GM19467 (cell line): ENCODE measurements at regions not wholly inside any gene's neighbourhood (a gene's known extent, or its start where the extent isn't known, plus 50 kb on each side); places are given as distances from the start of the nearest gene placed in this dataset.
A peak's percentile ranks its signal among the peaks of the same experiment; 100 is the strongest.

ENCODE experiments used
- ATAC-seq: cut with Tn5 transposase; IDR thresholded peaks from one replicate; pipeline ENCODE4 v1.9.1; 2021; ENCODE audit warnings: mild to moderate bottlenecking, moderate library complexity; ENCODE audit not compliant: unreplicated experiment

DNA sequence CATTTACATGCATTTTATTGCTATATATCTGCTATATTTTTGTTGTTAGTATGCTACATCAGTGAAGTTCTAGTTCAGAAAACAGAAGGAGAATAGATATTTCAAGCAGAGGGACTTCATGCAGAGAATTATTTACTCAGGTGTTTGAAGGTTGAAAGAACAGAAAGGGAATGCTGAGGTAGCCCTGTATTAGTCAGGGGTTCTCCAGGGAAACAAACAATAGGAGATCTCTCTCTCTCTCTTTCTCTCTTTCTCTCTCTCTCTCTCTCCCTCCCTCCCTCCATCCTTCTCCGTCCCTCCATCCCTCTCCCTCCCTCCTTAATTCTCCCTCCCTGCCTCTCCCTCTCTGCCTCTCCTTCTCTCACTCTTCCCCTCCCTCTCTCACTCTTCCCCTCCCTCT lies 114.3 kb upstream of the TDRD3 start:
- ATAC-seq = no peak

DNA sequence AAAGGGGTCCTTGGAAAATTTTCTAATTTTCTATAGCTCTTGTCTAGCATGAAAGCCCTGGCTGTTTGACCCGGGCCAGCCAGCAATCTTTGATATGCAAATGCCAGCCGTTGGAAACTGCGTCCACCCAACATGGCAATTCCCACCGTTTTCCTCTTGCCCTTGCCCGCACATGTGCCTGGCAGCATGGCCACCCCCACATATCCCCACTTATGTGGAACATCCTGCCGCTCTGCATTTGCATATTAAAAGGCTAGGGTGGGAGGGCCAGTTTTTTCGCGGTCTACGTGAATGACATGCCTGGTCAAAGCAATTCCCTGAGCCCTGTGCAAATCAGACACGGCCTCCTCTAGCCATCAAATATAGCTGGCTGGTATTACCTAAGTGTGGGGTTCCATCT lies 110.3 kb upstream of the TDRD3 start:
- no peak for ATAC-seq

DNA sequence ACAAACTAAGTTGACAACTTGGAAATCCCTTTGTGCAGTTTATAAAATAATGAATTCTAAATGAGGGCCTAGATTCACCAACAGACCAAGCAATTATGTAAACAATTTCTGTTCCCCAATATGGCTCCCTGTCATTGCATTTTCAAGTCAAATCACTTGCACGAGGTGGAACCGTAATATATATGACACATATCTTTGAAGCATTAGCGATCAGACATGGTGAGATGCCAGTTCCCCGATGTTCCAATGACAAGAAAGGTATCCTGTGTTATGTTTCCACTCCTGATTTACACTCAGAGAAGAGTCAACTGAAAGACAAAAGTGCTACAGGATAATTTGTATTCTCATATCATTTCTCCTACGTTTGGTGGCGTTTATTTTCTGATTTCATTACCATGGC lies 108.5 kb upstream of the TDRD3 start:
- ATAC-seq = no peak

DNA sequence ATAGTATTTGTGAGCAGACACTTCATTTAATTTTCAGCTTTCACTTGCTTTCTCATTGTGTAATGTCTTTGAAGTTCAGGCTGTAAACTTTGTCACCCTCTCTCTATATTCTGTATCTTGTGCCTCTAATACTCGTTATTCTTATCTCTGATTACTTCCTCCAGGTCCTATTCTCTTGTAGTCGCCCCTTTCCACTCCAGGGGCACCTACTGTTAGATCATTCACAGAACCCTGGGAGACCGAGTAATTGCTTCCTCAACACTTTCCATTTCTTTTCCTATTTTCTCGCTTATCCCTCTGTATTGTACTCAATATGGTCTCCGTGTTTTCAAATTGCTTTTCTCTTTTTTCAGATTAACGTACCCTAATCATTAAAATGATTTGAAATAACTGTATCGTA lies 93.9 kb upstream of the TDRD3 start:
- ATAC-seq = no peak

DNA sequence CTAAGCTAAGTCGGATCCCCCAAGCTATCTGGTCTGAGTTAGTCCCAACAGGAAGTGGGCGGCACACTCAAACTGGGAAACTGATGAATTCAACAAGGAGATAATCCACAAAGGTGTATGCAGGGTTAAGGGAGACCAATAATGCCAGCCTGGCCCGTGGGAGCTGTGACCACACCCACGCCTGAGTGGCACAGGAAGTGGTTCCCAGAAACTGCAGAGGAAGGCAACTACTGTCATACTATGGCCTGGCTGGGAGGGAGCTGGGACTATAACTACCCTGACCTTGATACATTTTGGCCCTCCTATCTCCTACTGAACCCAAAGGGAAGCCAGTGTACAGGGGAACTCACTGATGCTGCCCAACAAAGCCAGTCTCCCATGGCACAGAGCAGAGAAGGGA lies 85.5 kb upstream of the TDRD3 start:
- no peak for ATAC-seq

DNA sequence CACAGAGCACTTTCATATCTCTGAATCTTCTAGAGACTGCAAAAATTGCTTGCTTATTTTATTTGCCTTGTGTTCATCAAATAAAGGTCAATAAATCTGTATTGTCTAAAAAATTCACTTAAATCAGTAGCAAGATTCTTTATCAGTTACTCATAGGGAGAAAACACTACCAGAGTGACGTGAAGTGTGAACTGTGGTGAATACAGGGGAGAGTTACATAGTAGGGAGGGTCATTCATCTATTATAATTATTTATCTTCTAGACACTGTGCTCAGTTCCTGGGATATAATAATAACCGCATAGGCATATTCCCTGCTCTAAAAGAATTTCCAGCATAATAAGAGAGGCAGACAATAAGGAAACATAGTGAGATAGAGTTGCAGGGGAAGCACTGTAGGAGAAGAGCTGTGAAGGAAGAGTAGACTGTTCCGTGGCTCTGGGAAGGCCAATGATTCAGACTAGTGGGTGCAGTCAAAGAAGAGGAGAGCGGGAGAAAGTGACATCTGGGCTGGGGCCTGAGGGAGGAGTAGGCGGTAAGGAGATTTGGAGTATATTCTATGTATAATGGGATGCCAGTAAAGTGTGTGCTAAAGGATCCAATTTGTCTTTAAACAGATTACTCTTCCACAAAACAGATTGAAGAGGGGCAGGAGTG lies 84.0 kb upstream of the TDRD3 start:
- no peak for ATAC-seq

DNA sequence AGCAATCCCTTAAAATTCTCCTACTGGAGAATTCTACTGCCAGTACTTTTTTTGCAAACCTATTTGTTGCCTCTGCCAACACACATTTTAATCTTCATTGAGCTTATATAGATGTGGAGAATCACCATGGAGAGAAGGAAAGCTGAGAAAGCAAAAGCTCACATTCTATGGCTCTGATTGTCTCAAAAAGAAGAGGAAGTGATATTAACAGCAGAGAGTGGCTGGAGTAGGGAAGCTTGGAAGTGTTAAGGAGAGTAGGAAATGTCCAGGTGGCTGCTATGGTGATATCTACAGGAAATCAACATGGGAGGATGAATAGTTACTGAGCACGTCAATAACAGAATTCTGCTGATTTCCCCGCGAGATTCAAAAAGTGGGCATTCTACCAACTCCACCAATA lies 78.8 kb upstream of the TDRD3 start:
- no peak for ATAC-seq

DNA sequence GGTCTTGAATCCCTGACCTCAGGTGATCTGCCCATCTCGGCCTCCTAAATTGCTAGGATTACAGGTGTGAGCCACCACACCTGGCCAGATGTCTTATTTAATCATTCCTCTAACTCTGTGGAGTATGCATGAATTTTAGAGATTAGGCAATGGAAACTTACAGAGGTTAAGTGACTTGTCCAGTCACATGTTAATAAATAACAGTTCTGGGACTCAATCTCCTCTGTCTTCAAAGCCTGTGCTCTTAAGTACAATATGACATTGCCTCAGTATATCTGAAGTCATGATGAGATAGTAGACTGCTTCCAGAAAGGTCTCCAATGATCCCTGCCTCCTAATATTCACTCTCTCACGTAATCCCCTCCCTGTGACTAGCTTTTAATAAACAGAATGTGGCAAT lies 72.9 kb upstream of the TDRD3 start:
- ATAC-seq = no peak

DNA sequence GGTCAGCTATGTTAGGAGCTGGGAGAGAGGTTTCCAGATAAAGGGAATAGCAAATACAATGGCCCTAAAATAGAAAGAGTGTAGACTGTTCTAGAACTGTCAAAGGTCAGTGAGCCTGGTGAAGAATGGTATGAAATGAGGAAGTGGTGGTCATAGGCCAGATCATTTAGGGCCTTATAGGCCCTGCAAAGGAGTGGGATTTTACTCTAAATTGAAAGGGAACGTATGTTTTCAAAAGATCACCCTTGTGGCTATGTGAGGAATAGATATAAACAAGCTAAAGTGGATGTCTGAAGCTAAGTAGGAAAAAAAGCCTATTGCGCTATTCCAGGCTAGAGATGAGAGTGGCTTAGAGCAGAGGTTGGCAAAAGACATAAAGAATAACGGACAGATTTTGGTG lies 70.7 kb upstream of the TDRD3 start:
- ATAC-seq = no peak

DNA sequence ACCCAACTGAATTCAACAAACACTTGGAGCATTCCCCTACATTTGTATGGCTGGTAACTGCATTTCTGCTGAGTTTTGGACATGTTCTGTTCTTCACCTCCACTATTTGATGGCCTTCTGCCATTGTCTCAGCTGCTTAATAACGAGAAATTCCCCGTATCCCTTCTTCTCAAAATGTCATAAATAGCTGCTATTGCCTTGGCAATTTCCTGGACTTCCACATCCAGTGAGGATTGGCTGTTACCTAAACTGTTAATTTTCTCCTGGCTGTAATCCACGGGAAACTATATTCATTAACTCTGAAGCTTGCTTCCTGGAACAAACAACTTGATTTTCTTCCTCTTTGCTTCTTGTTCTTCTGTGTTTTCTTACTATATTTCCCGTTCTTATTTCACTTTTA lies 69.5 kb upstream of the TDRD3 start:
- ATAC-seq = no peak

DNA sequence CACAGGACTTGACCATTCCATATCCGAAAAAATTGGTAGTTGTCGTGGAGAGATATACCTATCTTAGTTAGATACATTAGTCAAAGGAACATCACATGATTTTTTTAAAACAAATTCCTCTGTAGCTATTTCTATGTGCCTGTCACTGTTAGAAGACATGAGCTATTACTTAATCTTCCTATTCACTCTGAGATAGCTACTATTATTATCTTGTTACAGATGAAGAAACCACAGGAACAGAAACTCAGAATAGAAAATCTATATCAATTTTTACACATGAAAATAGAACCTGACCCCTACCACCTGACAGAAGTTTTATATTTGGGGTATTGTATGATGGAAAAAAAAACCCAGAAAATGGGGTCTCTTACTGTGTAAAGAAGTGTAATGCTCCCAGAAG lies 68.9 kb upstream of the TDRD3 start:
- no peak for ATAC-seq

DNA sequence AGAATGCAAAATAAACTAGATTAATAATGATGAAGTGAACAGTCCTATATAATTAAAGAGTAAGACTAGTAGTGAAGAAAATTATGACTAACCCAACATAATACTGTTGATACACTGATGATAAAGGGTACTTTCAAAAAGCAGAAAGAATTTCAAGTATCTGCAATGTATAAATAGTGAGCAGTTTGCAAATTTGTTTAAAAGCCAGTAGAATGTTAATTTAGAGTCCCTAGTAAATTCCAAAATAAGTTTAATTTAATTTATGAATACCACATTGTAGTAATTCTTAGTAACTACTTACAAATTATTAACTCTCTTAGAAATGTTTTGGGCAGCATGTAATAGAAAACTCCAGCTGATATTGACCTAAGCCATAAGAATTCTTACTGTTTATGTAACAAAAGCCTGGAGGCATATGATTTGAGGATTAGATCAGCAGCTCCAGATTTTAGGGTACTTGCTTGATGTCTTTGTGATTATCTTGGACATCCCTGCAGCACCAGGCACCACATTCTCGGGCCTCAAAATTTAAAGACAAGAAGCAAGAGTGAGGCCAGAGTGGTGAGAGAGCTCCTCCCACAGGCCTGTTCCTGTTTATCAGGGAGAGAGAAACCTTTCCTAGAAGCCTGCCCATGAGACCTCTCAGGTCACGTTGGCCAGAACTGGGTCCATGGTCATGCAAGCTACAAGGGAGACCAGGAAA lies 67.6 kb upstream of the TDRD3 start:
- ATAC-seq = peak; percentile 67

DNA sequence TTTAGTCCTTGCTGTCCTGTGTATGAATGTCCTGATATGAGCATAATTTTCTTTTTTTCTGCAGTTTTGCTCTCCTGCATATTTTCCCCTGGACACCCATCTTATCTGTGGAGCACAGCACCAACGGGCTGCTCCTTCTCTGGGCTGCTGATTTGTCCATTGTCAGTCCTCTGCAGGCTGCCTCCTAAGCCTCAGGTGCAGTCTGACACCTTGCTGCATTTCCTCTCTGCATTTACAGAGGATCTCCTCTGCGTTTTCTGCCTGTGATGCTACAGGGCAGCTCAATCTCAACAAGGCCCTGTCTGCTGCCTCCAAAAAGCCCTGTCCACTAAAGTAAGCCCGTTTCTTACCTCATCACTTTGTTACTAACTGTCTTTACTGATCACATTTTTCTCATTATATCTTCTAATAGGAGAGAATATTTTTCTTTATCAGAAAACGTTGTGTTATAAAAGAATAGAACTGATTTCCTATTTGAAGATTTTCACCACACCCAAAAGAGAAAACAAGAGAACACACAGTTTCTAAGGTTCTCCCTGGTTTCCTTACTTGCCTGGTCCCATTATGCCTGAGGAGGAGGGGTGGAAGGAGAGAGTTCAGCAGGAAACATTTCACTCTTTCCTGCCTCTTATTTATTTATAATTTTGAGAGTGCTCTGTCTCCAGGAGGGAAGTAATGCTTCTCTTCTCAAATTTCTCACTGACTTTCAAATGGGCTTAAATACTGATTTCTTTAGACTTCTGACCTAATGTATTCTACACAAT lies 65.6 kb upstream of the TDRD3 start:
- ATAC-seq = no peak

DNA sequence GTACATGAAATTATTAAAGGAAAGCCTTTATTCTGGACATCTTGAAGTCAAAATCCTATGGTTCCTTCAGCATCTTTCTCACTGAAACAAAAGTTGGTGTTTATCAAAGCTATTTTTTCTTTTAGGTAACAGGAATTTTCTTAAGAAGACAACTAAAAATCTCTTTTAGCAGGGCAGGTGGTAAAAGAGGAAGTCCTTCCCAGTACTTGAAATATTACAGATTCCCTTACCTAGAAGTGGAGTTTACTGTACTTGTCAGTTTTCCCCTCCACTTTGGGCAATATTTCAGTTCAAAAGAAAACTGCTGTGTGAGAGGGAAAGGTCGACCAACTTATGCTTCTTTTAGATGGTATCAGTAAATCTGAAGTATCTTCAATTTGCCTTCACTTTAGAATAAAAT lies 64.3 kb upstream of the TDRD3 start:
- ATAC-seq = no peak

DNA sequence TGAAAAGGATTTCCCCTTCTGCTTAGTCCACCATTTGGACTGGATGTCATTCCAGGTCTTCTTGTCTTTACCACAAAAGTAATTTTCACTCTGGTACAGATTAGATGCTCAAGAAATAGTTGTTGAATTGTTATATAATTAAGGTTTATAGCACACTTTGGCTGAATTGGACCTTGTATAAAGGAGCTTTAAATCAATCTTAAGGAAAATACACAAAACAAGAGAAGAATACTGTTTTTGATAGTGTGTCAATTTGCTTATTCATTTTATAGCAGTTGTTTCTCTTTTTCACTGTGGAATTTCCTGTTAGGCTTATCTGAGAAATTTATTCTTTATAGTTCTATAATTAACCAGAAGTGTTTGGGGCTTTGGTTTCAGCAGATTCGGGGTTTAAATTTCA lies 62.7 kb upstream of the TDRD3 start:
- no peak for ATAC-seq

DNA sequence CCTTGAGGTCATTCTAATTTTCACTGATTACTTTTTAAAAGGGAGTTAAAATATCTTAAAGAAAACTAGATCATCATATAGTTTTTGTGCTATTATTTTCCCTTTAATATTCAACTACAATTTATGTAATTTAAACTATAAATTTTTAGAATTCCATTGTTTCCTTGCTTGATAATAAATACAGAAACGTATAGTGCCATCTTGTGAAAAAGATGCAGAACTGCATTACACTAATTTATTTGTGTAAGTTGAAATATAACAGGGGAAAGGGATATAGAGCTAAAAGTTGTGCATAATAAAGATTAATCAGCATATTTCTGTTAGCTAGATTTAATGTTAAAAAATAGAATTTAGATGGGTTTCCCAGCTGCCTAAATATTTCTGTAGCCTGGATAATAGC lies 61.5 kb upstream of the TDRD3 start:
- ATAC-seq = no peak

DNA sequence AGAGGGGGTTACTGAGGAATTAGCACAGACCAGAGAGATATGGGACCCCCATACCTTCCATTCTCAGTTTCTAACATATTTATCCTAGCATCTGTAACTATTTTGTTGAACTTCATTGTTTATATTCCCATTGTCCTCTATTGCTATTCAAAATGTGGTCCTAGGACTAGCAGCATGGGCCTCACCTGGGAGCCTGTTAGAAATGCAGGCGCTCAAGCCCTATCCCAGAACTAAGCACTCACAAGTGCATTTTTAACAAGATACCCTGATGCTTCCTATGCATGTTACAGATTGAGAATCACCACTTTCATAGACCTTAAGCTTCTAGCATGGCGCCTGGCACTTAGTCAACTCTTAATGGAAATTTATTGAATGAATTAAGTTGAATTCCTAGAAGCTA lies 58.3 kb upstream of the TDRD3 start:
- no peak for ATAC-seq

DNA sequence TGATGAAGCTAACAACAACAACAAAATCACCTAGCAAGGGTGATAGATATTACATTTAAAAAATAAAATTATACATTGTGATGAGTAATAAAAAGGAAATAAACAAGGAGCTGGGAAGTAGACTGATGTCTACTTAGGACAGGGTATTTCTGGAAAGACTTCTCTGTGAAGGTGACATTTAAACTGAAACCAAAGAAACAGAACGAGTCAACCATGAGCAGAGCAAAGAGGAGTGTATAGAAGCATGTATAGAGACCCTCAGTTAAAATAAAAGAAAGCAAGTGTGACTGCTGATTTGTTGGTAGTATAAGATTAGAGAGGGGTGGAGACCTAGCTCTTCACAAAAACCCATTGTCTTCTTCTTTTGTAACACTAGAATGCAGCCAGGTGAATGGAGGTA lies 53.0 kb upstream of the TDRD3 start:
- no peak for ATAC-seq

DNA sequence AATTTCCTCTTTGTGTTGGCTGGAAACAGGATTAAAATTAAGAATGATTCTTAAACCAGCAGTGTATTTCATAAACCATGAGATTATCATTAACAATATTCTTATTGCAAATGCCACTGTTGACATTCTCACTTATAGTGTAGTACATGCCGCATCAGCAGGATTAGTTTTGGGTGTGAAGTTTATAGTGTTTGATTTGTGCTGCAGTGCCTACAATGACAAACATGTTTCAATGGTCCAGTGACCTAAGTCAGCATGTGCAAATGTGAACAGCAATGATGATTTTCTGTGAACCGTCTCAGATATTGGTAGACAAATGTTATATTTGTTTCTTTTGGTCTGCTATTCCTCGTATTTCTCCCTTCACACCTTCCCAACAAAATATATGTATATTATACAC lies 49.8 kb upstream of the TDRD3 start:
- no peak for ATAC-seq
